ENCODE measurements at regions not wholly inside any gene's neighbourhood (a gene's known extent, or its start where the extent isn't known, plus 50 kb on each side); places are given as distances from the start of the nearest gene placed in this dataset.

DNA sequence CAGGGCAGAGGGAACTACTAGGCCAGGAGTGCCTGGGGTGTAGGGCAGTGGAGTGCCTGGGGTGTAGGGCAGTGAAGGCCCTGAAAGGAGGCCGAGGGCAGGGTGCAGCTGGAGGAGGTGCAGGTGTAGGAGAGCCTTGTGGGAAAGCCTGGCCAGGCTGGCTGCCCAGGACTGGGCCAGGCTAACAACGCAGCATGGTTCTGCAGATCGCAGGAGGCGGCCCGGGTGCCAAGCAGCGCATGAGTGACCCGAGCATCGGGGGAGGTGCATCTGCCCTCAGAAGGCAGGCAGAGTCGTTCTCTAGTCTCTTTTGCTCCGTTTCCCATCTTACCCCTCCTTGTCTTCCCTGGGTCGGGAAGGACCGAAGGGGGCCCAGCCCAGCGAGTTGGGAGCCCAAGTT lies 151.5 kb upstream of the PHACTR3 start:
- no peak overlapping the region for H3K4me3 ChIP-seq (ENCODE audit: low read depth in 1 of 2, low read length in 2 of 2)
- H3K4me1 ChIP-seq (ENCODE audit: control insufficient read depth in 1 of 2, insufficient read depth in 2 of 2, low read length in 2 of 2), result peaks cover 4 to 5% of the 10 kb centered on the region in 2 donors
- H3K27ac ChIP-seq (ENCODE audit: low read length), result no peak overlapping the region
- no peaks in the 10 kb centered on the region for H3K9me3 ChIP-seq (ENCODE audit: control insufficient read depth in 1 of 2, low read length in 2 of 2)
- peaks cover 6% of the 10 kb centered on the region for H3K27me3 ChIP-seq (ENCODE audit: low read depth, low read length)
- no peaks in the 10 kb centered on the region for H3K36me3 ChIP-seq (ENCODE audit: control insufficient read depth in 1 of 2, insufficient read depth in 2 of 2, low read length in 2 of 2)

DNA sequence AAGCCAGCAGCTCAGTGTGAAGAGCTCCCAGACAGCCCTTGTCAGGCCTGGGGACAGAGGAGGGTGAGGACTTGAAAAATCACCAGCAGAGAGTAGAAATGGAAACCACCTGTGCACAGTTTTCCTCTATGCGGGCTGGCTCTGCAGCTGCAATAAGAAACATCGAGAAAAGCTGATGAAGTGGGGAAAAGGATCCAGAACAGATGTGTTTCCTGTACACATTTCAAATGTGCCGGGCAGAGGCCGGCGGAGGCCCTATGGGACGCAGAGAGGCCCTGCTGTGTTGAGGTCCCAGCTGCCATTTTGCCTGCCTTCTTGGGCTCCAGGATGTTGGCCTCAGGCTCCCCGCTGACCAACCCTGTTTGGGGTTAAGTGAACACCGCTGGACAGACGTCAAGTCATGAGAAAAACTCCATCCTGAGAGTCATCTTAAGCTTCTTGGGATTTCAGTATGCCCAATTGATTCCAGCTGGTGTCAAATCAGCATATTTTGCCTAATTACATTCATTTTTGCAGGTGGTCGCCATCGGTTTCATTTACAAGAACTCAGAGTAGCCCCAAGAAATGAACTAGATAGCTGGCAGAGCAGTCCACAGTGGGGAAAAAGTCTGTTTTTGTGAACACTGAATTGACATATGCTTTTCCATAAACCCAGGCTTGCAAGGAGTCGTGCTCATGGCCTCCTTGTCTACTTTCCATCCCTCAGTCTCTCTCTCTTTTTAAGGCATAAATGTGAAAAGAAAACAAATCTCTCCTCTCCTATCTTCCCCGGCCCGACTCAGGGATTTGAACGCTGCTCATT lies 150.4 kb upstream of the PHACTR3 start:
- Histone ChIP-seq H3K4me3 (ENCODE audit: low read depth in 1 of 2, low read length in 2 of 2) (no peak overlapping the region), H3K9me3 (ENCODE audit: control insufficient read depth in 1 of 2, low read length in 2 of 2) (no peaks in the 10 kb centered on the region), H3K36me3 (ENCODE audit: control insufficient read depth in 1 of 2, insufficient read depth in 2 of 2, low read length in 2 of 2) (no peaks in the 10 kb centered on the region), H3K27me3 (ENCODE audit: low read depth, low read length) (peaks cover 6% of the 10 kb centered on the region), H3K27ac (ENCODE audit: low read length) (no peak overlapping the region), H3K4me1 (ENCODE audit: control insufficient read depth in 1 of 2, insufficient read depth in 2 of 2, low read length in 2 of 2) (peaks cover 4 to 5% of the 10 kb centered on the region in 2 donors)

DNA sequence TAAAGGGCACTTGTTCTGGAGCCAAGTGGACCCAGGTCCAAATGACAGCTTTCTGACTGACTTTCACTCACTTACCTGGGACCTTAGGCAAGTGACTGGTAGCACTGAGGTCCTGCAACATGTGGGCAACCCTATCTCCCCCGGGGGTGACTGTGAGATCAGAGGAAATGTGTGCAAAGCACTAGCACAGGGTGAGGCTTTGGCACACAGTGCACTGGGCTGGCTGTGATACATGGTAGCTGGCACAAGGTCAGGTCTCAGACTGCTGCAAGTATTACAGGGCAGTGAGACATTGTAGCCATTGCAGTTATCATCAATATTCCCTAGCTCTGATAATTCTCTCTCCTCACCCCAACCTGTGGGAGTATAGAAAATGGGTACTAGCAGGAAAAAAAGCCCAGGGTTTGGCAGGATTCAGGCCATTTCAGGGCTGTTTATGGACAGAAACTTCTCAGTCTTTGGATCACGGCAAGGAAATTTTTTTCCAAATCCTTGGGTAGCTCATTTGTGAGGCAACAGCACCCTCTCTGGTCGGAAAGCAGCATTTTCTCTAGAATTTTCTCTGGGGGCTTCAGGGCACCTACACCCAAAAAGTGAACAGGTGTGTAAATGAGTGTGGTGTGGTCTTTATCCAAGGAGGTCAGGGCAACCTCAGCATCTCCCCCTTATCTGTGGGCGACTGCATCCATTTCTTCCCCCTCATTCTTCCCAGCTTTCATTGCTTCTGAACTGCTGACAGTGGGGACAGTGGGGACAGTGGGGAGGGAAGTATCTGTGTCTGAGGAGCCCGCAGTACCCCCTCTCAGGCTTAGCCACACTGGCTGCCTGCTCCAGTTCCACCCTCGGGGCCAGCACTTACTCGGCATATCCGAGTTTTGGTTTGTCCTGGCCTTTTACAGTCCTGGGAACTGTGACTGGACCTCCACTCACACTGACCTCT lies 148.7 kb upstream of the PHACTR3 start:
- Histone ChIP-seq H3K27ac (ENCODE audit: low read length) (no peak overlapping the region), H3K9me3 (ENCODE audit: control insufficient read depth in 1 of 2, low read length in 2 of 2) (peaks cover 0 to 3% of the 10 kb centered on the region in 2 donors), H3K4me1 (ENCODE audit: control insufficient read depth in 1 of 2, insufficient read depth in 2 of 2, low read length in 2 of 2) (peaks cover 4 to 5% of the 10 kb centered on the region in 2 donors), H3K36me3 (ENCODE audit: control insufficient read depth in 1 of 2, insufficient read depth in 2 of 2, low read length in 2 of 2) (no peaks in the 10 kb centered on the region), H3K27me3 (ENCODE audit: low read depth, low read length) (peaks cover 6% of the 10 kb centered on the region), H3K4me3 (ENCODE audit: low read depth in 1 of 2, low read length in 2 of 2) (no peak overlapping the region)

DNA sequence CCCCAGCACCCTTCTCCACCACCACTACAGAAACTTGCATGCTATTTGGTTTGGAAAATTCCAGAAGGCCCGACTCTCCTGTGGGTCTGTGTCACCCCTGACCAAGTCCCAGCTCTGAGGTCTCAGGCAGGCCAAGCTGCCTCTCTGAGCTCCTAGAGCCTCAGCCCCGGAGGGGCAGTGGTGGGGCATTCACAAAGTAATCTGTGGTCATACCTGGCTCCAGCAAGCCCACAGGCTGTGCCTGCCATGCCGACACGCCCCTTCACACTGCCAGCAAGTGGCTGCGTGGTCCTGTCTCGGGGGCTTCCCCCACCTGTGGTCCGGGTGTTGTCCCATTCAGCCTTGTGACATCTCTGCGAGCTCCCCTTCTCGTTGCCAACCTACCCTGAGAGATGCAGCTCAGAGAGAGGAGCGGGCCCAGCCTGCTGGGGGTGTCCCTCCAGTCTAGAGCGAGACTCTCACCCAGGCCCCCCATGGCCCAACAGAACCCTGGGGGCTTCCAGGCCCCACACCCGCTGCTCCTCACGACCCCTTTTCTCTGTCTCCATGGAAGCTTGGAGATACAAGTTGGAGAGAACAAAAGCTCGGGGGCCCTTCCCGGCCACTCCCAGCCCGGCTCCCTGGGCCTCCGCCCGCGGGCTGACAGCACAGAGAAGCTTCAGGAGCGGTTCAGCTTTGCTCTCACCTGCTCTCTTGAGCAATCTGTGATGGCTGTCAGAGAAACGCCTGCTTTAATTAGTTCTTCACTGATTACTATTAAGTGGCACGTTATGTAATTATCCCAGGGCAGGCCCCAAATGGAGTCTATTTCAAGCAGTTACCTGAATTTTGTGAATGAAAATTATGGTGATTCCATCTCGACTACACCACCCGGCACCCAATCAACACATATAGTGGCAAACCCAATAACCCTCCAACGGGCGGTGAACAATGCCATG lies 147.7 kb upstream of the PHACTR3 start:
- Histone ChIP-seq H3K27ac (ENCODE audit: low read length) (no peak overlapping the region), H3K9me3 (ENCODE audit: control insufficient read depth in 1 of 2, low read length in 2 of 2) (peaks cover 0 to 3% of the 10 kb centered on the region in 2 donors), H3K27me3 (ENCODE audit: low read depth, low read length) (peaks cover 6% of the 10 kb centered on the region), H3K36me3 (ENCODE audit: control insufficient read depth in 1 of 2, insufficient read depth in 2 of 2, low read length in 2 of 2) (no peaks in the 10 kb centered on the region), H3K4me1 (ENCODE audit: control insufficient read depth in 1 of 2, insufficient read depth in 2 of 2, low read length in 2 of 2) (peaks cover 4 to 5% of the 10 kb centered on the region in 2 donors), H3K4me3 (ENCODE audit: low read depth in 1 of 2, low read length in 2 of 2) (no peak overlapping the region)

DNA sequence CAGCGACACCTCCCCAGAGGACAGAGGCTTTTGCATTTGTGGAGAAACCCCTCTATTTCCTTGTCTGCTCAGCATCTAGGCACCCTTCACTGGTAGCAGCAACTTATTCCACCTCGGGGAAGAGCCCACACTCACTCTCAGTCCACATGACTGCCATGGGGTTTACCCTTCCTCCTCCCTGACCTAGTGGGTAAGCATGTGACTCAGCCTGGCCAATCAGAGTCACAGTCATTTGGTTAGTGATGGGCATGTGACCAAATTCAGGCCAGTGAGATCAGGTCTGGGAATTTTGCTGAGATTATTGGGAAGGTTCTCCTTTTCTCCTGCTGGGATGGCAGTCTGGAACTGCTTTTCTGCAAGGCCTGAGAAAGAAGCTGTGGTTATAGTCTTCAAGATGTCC lies 145.7 kb upstream of the PHACTR3 start:
- peaks cover 4 to 5% of the 10 kb centered on the region in 2 donors for H3K4me1 ChIP-seq (ENCODE audit: control insufficient read depth in 1 of 2, insufficient read depth in 2 of 2, low read length in 2 of 2)
- H3K9me3 ChIP-seq (ENCODE audit: control insufficient read depth in 1 of 2, low read length in 2 of 2), result peaks cover 0 to 3% of the 10 kb centered on the region in 2 donors
- no peaks in the 10 kb centered on the region for H3K36me3 ChIP-seq (ENCODE audit: control insufficient read depth in 1 of 2, insufficient read depth in 2 of 2, low read length in 2 of 2)
- no peak overlapping the region for H3K27ac ChIP-seq (ENCODE audit: low read length)
- H3K4me3 ChIP-seq (ENCODE audit: low read depth in 1 of 2, low read length in 2 of 2), result no peak overlapping the region
- H3K27me3 ChIP-seq (ENCODE audit: low read depth, low read length), result peaks cover 6% of the 10 kb centered on the region

DNA sequence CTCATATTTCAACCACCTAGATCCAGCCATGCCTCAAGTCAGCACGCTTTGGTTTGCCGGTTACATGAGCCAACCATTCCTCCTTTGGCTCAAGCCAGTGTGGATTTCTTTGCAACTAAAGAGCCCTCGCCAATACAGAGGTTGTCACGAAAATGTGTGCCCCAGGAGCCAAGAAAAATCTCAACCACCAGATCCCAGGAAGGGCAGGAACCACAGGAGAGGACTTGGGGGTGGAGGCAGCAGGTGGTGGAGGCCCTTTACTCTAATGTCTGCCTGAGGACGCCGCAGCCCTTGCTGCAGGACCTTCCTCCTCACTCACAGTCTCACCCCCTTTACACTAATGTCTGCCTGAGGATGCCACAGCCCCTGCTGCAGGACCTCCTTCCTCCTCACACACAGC lies 144.8 kb upstream of the PHACTR3 start:
- Histone ChIP-seq H3K4me1 (ENCODE audit: control insufficient read depth in 1 of 2, insufficient read depth in 2 of 2, low read length in 2 of 2) (peaks cover 4 to 5% of the 10 kb centered on the region in 2 donors), H3K27ac (ENCODE audit: low read length) (no peak overlapping the region), H3K9me3 (ENCODE audit: control insufficient read depth in 1 of 2, low read length in 2 of 2) (peaks cover 0 to 3% of the 10 kb centered on the region in 2 donors), H3K27me3 (ENCODE audit: low read depth, low read length) (peaks cover 6% of the 10 kb centered on the region), H3K36me3 (ENCODE audit: control insufficient read depth in 1 of 2, insufficient read depth in 2 of 2, low read length in 2 of 2) (no peaks in the 10 kb centered on the region), H3K4me3 (ENCODE audit: low read depth in 1 of 2, low read length in 2 of 2) (no peak overlapping the region)

DNA sequence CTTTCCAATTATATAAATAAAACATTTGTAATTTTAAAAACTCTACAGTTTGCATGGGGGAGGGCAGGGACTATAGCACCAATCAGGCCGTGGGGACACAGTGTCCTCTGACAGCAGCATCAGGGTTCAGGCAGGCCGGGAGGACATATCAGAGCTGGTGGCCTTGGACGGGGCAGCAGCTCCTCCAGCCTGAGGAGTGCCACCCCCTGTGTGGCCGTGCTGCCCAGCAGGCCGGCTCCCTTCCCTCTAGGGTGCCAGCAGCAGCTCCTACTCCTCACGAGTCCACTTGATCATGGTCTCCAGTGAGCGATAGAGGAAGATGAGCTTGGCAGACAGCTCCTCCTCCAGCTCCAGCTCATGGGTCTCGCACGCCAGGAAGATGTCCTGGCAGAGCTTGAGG lies 144.0 kb upstream of the PHACTR3 start:
- H3K36me3 ChIP-seq (ENCODE audit: control insufficient read depth in 1 of 2, insufficient read depth in 2 of 2, low read length in 2 of 2), result no peaks in the 10 kb centered on the region
- peaks cover 6% of the 10 kb centered on the region for H3K27me3 ChIP-seq (ENCODE audit: low read depth, low read length)
- H3K9me3 ChIP-seq (ENCODE audit: control insufficient read depth in 1 of 2, low read length in 2 of 2), result peaks cover 0 to 3% of the 10 kb centered on the region in 2 donors
- peaks cover 3 to 4% of the 10 kb centered on the region in 2 donors for H3K4me1 ChIP-seq (ENCODE audit: control insufficient read depth in 1 of 2, insufficient read depth in 2 of 2, low read length in 2 of 2)
- H3K27ac ChIP-seq (ENCODE audit: low read length), result no peak overlapping the region
- H3K4me3 ChIP-seq (ENCODE audit: low read depth in 1 of 2, low read length in 2 of 2), result no peak overlapping the region

DNA sequence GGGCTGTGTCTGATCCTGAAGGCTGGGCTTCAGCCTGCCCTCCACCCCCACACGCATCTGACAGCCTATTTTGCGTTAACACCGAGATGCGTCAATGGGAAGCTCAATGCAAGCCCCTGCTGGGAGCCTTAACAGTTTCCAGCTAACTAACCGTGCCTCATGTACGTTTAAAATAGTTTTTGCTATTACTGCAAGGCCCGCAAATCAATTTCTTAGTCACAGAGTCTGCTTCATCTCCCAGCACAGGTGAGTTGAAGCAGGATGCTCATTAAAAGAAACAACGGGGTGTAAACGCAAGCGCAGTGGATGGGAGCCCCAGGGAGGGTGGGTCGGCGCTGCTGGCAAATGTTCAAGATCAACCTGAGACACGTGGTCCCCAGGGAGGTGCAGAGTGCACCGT lies 142.8 kb upstream of the PHACTR3 start:
- Histone ChIP-seq H3K36me3 (ENCODE audit: control insufficient read depth in 1 of 2, insufficient read depth in 2 of 2, low read length in 2 of 2) (no peaks in the 10 kb centered on the region), H3K27me3 (ENCODE audit: low read depth, low read length) (peaks cover 6% of the 10 kb centered on the region), H3K4me1 (ENCODE audit: control insufficient read depth in 1 of 2, insufficient read depth in 2 of 2, low read length in 2 of 2) (no peaks in the 10 kb centered on the region), H3K27ac (ENCODE audit: low read length) (no peak overlapping the region), H3K9me3 (ENCODE audit: control insufficient read depth in 1 of 2, low read length in 2 of 2) (peaks cover 0 to 3% of the 10 kb centered on the region in 2 donors), H3K4me3 (ENCODE audit: low read depth in 1 of 2, low read length in 2 of 2) (no peak overlapping the region)

DNA sequence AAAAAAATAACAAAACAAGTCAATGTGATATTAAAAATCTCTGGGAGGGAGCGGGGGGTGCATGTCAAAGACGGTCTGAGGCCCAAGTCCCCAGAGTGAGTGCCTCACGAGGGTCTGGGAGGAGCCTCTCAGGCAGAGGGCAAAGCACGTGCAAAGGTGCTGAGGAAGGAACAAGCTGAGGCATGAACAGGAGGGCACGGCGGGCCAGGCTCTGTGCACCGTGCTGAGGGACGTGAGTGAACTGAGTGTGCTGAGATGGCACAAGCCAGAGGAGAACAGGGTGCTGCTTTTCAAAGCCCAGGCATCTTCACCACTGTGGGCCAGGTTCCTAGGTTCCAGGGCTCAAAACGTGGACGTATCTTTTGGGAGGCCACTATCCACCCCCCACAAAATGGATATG lies 142.1 kb upstream of the PHACTR3 start:
- no peak overlapping the region for H3K27ac ChIP-seq (ENCODE audit: low read length)
- H3K9me3 ChIP-seq (ENCODE audit: control insufficient read depth in 1 of 2, low read length in 2 of 2), result peaks cover 0 to 3% of the 10 kb centered on the region in 2 donors
- H3K4me3 ChIP-seq (ENCODE audit: low read depth in 1 of 2, low read length in 2 of 2), result no peak overlapping the region
- H3K27me3 ChIP-seq (ENCODE audit: low read depth, low read length), result peaks cover 6% of the 10 kb centered on the region
- H3K36me3 ChIP-seq (ENCODE audit: control insufficient read depth in 1 of 2, insufficient read depth in 2 of 2, low read length in 2 of 2), result no peaks in the 10 kb centered on the region
- no peaks in the 10 kb centered on the region for H3K4me1 ChIP-seq (ENCODE audit: control insufficient read depth in 1 of 2, insufficient read depth in 2 of 2, low read length in 2 of 2)

DNA sequence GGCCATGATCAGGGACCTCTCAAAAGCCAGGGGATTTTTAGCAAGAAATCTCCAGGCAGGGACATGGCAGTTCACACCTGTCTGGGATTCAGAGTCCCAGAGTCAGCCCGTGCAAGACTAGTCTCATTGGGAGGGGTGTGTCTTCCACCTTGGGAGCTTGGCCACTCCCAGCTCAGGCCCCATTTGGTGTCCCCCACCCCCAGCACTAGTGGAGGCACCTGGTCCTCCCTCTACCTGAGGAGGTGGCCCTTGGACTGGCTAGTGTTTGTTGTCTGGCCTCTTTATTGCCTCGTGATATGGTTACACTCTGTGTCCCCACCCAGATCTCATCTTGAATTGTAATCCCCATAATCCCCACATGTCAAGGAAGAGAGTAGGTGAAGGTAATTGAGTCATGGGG lies 140.8 kb upstream of the PHACTR3 start:
- Histone ChIP-seq H3K27me3 (ENCODE audit: low read depth, low read length) (no peaks in the 10 kb centered on the region), H3K9me3 (ENCODE audit: control insufficient read depth in 1 of 2, low read length in 2 of 2) (peaks cover 0 to 3% of the 10 kb centered on the region in 2 donors), H3K27ac (ENCODE audit: low read length) (no peak overlapping the region), H3K4me3 (ENCODE audit: low read depth in 1 of 2, low read length in 2 of 2) (no peak overlapping the region), H3K4me1 (ENCODE audit: control insufficient read depth in 1 of 2, insufficient read depth in 2 of 2, low read length in 2 of 2) (no peaks in the 10 kb centered on the region), H3K36me3 (ENCODE audit: control insufficient read depth in 1 of 2, insufficient read depth in 2 of 2, low read length in 2 of 2) (no peaks in the 10 kb centered on the region)

Measured in muscle layer of duodenum (tissue), 2 donors.